ENCODE measurements at regions not wholly inside any gene's neighbourhood (a gene's known extent, or its start where the extent isn't known, plus 50 kb on each side); places are given as distances from the start of the nearest gene placed in this dataset.

- TF ChIP-seq, protein P1, sequence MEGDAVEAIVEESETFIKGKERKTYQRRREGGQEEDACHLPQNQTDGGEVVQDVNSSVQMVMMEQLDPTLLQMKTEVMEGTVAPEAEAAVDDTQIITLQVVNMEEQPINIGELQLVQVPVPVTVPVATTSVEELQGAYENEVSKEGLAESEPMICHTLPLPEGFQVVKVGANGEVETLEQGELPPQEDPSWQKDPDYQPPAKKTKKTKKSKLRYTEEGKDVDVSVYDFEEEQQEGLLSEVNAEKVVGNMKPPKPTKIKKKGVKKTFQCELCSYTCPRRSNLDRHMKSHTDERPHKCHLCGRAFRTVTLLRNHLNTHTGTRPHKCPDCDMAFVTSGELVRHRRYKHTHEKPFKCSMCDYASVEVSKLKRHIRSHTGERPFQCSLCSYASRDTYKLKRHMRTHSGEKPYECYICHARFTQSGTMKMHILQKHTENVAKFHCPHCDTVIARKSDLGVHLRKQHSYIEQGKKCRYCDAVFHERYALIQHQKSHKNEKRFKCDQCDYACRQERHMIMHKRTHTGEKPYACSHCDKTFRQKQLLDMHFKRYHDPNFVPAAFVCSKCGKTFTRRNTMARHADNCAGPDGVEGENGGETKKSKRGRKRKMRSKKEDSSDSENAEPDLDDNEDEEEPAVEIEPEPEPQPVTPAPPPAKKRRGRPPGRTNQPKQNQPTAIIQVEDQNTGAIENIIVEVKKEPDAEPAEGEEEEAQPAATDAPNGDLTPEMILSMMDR (IDR thresholded peaks at IDR 0.05 in 8 of 11, conservative IDR thresholded peaks at IDR 0.05 in 3 of 11) = no peak
- no peak for TF ChIP-seq POLR2A (IDR thresholded peaks at IDR 0.05)
- TF ChIP-seq POLR2AphosphoS5 (IDR thresholded peaks at IDR 0.05) = no peak
These were observed 481.5 kb downstream of the LMO4 start for GRCh38 chr1:87810166-87810565.
